K562 (cell line): ENCODE measurements at regions not wholly inside any gene's neighbourhood (a gene's known extent, or its start where the extent isn't known, plus 50 kb on each side); places are given as distances from the start of the nearest gene placed in this dataset.

ENCODE experiments used
- ATAC-seq: fragments of 200-7000 bp; cut with Tn5 transposase; 3 replicates; pipeline ENCODE4 v1.9.1; 2020; ENCODE audit warnings: moderate library complexity
- BruUV-seq: library from RNA; stranded (reverse); fragments of 400-500 nt; replicated peaks from 2 replicates; lab custom pipeline; 2021; lab: Mats Ljungman, UMichigan
- CTCF ChIA-PET: fragments of 300-600 bp; formaldehyde crosslinking; extraction: SDS; loops from one replicate; lab custom pipeline; 2021; ENCODE audit warnings: low intra/inter-chr PET ratio; lab: Yijun Ruan, JAX
- POLR2A ChIA-PET: fragments of 300-600, 350-650 bp; sonication (Branson Sonifier 250); formaldehyde crosslinking; extraction: SDS; loops from one replicate; lab custom pipeline; 2021; ENCODE audit warnings: antibody characterized with exemption, inconsistent platforms; lab: Yijun Ruan, JAX
- DNase-seq, 4 experiments: peaks; one replicate each; pipeline versions ENCODE4 v3.0.0 to v3.0.0-alpha.2; 2011 to 2018; ENCODE audit warnings: low spot score in 3 of 4, mixed read lengths in 3 of 4; ENCODE audit errors: extremely low read depth in 1 of 4
- FAIRE-seq: peaks from 2 replicates; lab custom pipeline; 2011; peaks lifted over from hg19 to GRCh38; lab: Jason Lieb, UNC
- H2AFZ ChIP-seq: 2 replicates; pipeline ENCODE4 v1.6.0; 2011; ENCODE audit warnings: low read depth, low read length, control low read depth, inconsistent platforms
- H3K27ac ChIP-seq: fragments of 200-600 bp; 3 replicates; pipeline ENCODE4 v1.8.0; 2011; ENCODE audit warnings: low read depth, mild to moderate bottlenecking, control low read depth, inconsistent platforms, low read length, moderate library complexity, mixed read lengths; ENCODE audit errors: extremely low read depth
- H3K27me3 ChIP-seq, 2 experiments: fragments of 300-600 bp in 1 of 2; 2 replicates in 1 of 2; 3 replicates in 1 of 2; pipeline versions ENCODE4 v1.6.0 to v1.8.0; 2011; ENCODE audit warnings: inconsistent platforms in 2 of 2, low read length in 2 of 2, mild to moderate bottlenecking in 1 of 2, mixed read lengths in 1 of 2, moderate library complexity in 1 of 2; ENCODE audit not compliant: control insufficient read depth in 2 of 2, insufficient read depth in 2 of 2
- H3K36me3 ChIP-seq: fragments of 300-600 bp; 3 replicates; pipeline ENCODE4 v1.8.0; 2011; ENCODE audit warnings: mild to moderate bottlenecking, low read length, inconsistent platforms; ENCODE audit not compliant: control insufficient read depth, insufficient read depth
- H3K4me1 ChIP-seq, 2 experiments: fragments of 200-600 bp in 1 of 2; replicated peaks in 1 of 2; 2 replicates in 1 of 2; 3 replicates in 1 of 2; pipeline versions ENCODE4 v1.5.1 to v1.8.0; 2011; ENCODE audit warnings: inconsistent platforms in 2 of 2, low read length in 2 of 2, mild to moderate bottlenecking in 1 of 2, mixed read lengths in 1 of 2, moderate library complexity in 1 of 2; ENCODE audit not compliant: control insufficient read depth in 2 of 2, insufficient read depth in 2 of 2
- H3K4me2 ChIP-seq: 2 replicates; pipeline ENCODE4 v1.6.1; 2011; ENCODE audit warnings: low read length, control low read depth, inconsistent platforms, mixed read lengths; ENCODE audit not compliant: insufficient read depth
- H3K4me3 ChIP-seq: fragments of 200-600 bp; sonication (generic), shearing (Covaris generic); 2 replicates; pipeline ENCODE4 v1.5.1; 2016; ENCODE audit warnings: control low read depth, inconsistent platforms
- H3K79me2 ChIP-seq: fragments of 200-600 bp; 3 replicates; pipeline ENCODE4 v1.8.0; 2011; ENCODE audit warnings: low read length, inconsistent platforms; ENCODE audit not compliant: control insufficient read depth, insufficient read depth
- H3K9ac ChIP-seq, 2 experiments: 2 replicates each; pipeline versions ENCODE4 v1.6.0 to v1.6.1; 2011; ENCODE audit warnings: low read depth in 2 of 2, low read length in 2 of 2, control low read depth in 1 of 2, inconsistent platforms in 1 of 2, mild to moderate bottlenecking in 1 of 2, mixed read lengths in 1 of 2; ENCODE audit not compliant: insufficient read depth in 1 of 2
- H3K9me1 ChIP-seq: one replicate; pipeline ENCODE4 v1.6.0; 2011; ENCODE audit warnings: inconsistent platforms, mild to moderate bottlenecking, low read length, moderate library complexity; ENCODE audit not compliant: control insufficient read depth, insufficient read depth
- H3K9me3 ChIP-seq: replicated peaks from 2 replicates; pipeline ENCODE4 v1.5.1; 2011; ENCODE audit warnings: low read depth, low read length, inconsistent platforms; ENCODE audit not compliant: control insufficient read depth, insufficient read depth
- H4K20me1 ChIP-seq: replicated peaks from 2 replicates; pipeline ENCODE4 v1.6.1; 2011; ENCODE audit warnings: low read length, inconsistent platforms, mixed read lengths; ENCODE audit not compliant: control insufficient read depth, insufficient read depth
- ARHGAP35 ChIP-seq: fragments of 450-650 bp; IDR thresholded peaks from 2 replicates; pipeline ENCODE4 v1.6.1; 2018; ENCODE audit not compliant: partially characterized antibody
- CEBPG ChIP-seq, 3 experiments: fragments of 200-800 bp in 1 of 3; sonication (Bioruptor generic) in 1 of 3; sonication (generic) in 1 of 3; formaldehyde crosslinking in 1 of 3; IDR thresholded peaks in 2 of 3; conservative IDR thresholded peaks in 1 of 3; 2 replicates each; pipeline versions ENCODE4 v1.6.1 to v1.8.0; 2016 to 2022; ENCODE audit warnings: missing compliant biosample characterization in 2 of 3, missing genetic modification characterization in 2 of 3, mild to moderate bottlenecking in 1 of 3, missing genetic modification reagents in 1 of 3
- HMGXB4 ChIP-seq: sonication (generic); formaldehyde crosslinking; IDR thresholded peaks from 2 replicates; pipeline ENCODE4 v1.8.1; 2023; ENCODE audit warnings: mild to moderate bottlenecking, missing genetic modification reagents
- KDM1A ChIP-seq, 2 experiments: fragments of 450-650 bp; IDR thresholded peaks; 2 replicates each; pipeline ENCODE4 v1.6.1; 2016; ENCODE audit warnings: mild to moderate bottlenecking in 2 of 2
- MAFK ChIP-seq: IDR thresholded peaks from 2 replicates; pipeline ENCODE4 v1.6.1; 2011; ENCODE audit warnings: low read length, improper control_type of control experiment
- NFE2 ChIP-seq: IDR thresholded peaks from 2 replicates; pipeline ENCODE4 v1.6.1; 2014; ENCODE audit warnings: antibody characterized with exemption, low read depth
- RBM14 ChIP-seq: fragments of 200-400 bp; formaldehyde crosslinking; IDR thresholded peaks from 2 replicates; pipeline ENCODE4 v1.6.1; 2018; ENCODE audit warnings: low read depth, mild to moderate bottlenecking, low read length, moderate library complexity, borderline replicate concordance; ENCODE audit not compliant: insufficient read depth
- SMARCA5 ChIP-seq: fragments of 450-650 bp; IDR thresholded peaks from 2 replicates; pipeline ENCODE4 v1.6.1; 2016
- TCF15 ChIP-seq: fragments of 250-450 bp; sonication (Bioruptor Pico); IDR thresholded peaks from 2 replicates; pipeline ENCODE4 v1.8.0; 2022; ENCODE audit warnings: moderate library complexity, mild to moderate bottlenecking, inconsistent platforms
- TRIM24 ChIP-seq, 2 experiments: fragments of 450-650 bp; IDR thresholded peaks; 2 replicates each; pipeline ENCODE4 v1.6.1; 2016
- ZNF561 ChIP-seq: fragments of 450-650 bp; formaldehyde crosslinking; conservative IDR thresholded peaks from 2 replicates; pipeline ENCODE4 v1.4.0; 2020; ENCODE audit warnings: mild to moderate bottlenecking, moderate library complexity
- ZNF584 ChIP-seq: fragments of 200-800 bp; sonication (Bioruptor generic); IDR thresholded peaks from 2 replicates; pipeline ENCODE4 v1.6.1; 2016; ENCODE audit warnings: low read depth, mild to moderate bottlenecking, missing genetic modification characterization, missing compliant biosample characterization
- WGBS: fragments of 100-300 bp; shearing (Covaris generic); methylation state at CpG from one replicate; pipeline ENCODE4 v1.1.6; 2016; ENCODE audit warnings: low coverage, mixed read lengths; ENCODE audit not compliant: insufficient coverage; ENCODE audit errors: missing lambda C conversion rate; 5-methylcytosine and 5-hydroxymethylcytosine counted together
- in situ Hi-C: fragments of 300-500 bp; cut with MboI; formaldehyde crosslinking; loops from 4 replicates; pipeline ENCODE4 v1.15.0; 2018; ENCODE audit warnings: inconsistent platforms, mixed read lengths
- intact Hi-C: fragments of 100-400 bp; cut with micrococcal nuclease; formaldehyde crosslinking; loops from 2 replicates; pipeline ENCODE4 v1.14.2; 2022

GRCh38 chr4:56148428-56148827 is 199.7 kb downstream of the CEP135 start:
- no peak for TF ChIP-seq CEBPG (CRISPR knock-in tag; IDR thresholded peaks at IDR 0.05)
- TF ChIP-seq CEBPG (tag; conservative IDR thresholded peaks at IDR 0.05 in 1 of 2, IDR thresholded peaks at IDR 0.05 in 1 of 2): peak in 1 of 2 experiments; percentile 44; a peak in 2 of 4 replicates
- no peak for TF ChIP-seq RBM14
- TF ChIP-seq TRIM24 (IDR thresholded peaks at IDR 0.05): peak; percentile 37 to 58; a peak in 2 of 4 replicates
- Histone ChIP-seq H3K27ac (no peak overlapping the region), H3K79me2 (no peaks in the 10 kb centered on the region), H3K4me2 (no peak overlapping the region), H2AFZ (no peak overlapping the region), H3K9ac (no peak overlapping the region), H4K20me1 (no peaks in the 10 kb centered on the region), H3K4me3 (no peak overlapping the region), H3K36me3 (no peaks in the 10 kb centered on the region), H3K9me3 (no peaks in the 10 kb centered on the region; the same call in 1 of the 2 replicates), H3K9me1 (no peaks in the 10 kb centered on the region), H3K4me1 (peaks cover 0 to 9% of the 10 kb centered on the region in 2 experiments; a peak in 3 of 5 replicates), H3K27me3 (peaks cover 0 to 3% of the 10 kb centered on the region in 2 experiments; a peak in 2 of 5 replicates)
- in situ Hi-C loops: no loop called here
- CTCF ChIA-PET: interaction anchor here (0.6 kb wide), 1 partner anchor 9 kb away, joined by 3 read pairs; no protein-coding TSS in a partner anchor
- DNase-seq (no peak), FAIRE-seq (no peak), ATAC-seq (no peak)
- no TSS peak for BruUV-seq
- POLR2A ChIA-PET: no interaction called here
- 35% methylated on average over 2 of the region's 2 CpGs for WGBS
- intact Hi-C loops: no loop called here

- Histone ChIP-seq H3K27me3 (peaks cover 0 to 2% of the 10 kb centered on the region in 2 experiments; a peak in 2 of 5 replicates), H4K20me1 (no peaks in the 10 kb centered on the region), H2AFZ (peak overlapping the region; percentile 77), H3K9ac (no peak overlapping the region), H3K36me3 (no peaks in the 10 kb centered on the region), H3K27ac (no peak overlapping the region; the same call in 1 of the 3 replicates), H3K4me2 (no peak overlapping the region), H3K9me3 (no peaks in the 10 kb centered on the region; the same call in 1 of the 2 replicates), H3K4me1 (peaks cover 0 to 9% of the 10 kb centered on the region in 2 experiments; a peak in 3 of 5 replicates), H3K4me3 (no peak overlapping the region), H3K9me1 (no peaks in the 10 kb centered on the region), H3K79me2 (no peaks in the 10 kb centered on the region)
- ATAC-seq (peak; percentile 42; the same call in 1 of the 3 replicates), DNase-seq (peak in 1 of 4 experiments; percentile 6), FAIRE-seq (no peak)
- ChIA-PET CTCF (no interaction called here), POLR2A (no interaction called here)
- intact Hi-C loops (no loop called here), in situ Hi-C loops (no loop called here)
- BruUV-seq: no TSS peak
- TF ChIP-seq ZNF561 (CRISPR knock-in tag) (no peak), NFE2 (peak; percentile 93), SMARCA5 (no peak), MAFK (peak; percentile 91), KDM1A (IDR thresholded peaks at IDR 0.05) (no peak), HMGXB4 (no peak), TCF15 (CRISPR knock-in tag) (no peak), ARHGAP35 (no peak), ZNF584 (CRISPR knock-in tag) (no peak)
Observed at GRCh38 chr4:56147371-56147770, 198.6 kb downstream of the CEP135 start.
